ENCODE measurements at regions not wholly inside any gene's neighbourhood (a gene's known extent, or its start where the extent isn't known, plus 50 kb on each side); places are given as distances from the start of the nearest gene placed in this dataset.

GRCh38 chr18:46271488-46271887, 167.3 kb downstream of the HAUS1 start:
- Histone ChIP-seq H3K36me3 (ENCODE audit: insufficient read depth, low read length) (peaks cover 8% of the 10 kb centered on the region), H3K27me3 (ENCODE audit: control insufficient read depth in 1 of 2, insufficient read depth in 2 of 2, low read length in 2 of 2) (no peaks in the 10 kb centered on the region), H3K4me3 (ENCODE audit: low read length) (no peak overlapping the region), H3K27ac (ENCODE audit: low read depth in 1 of 2, low read length in 2 of 2) (no peak overlapping the region), H3K9me3 (ENCODE audit: control insufficient read depth in 1 of 2, insufficient read depth in 1 of 2, low read length in 2 of 2) (no peaks in the 10 kb centered on the region), H3K4me1 (ENCODE audit: insufficient read depth, low read length) (no peaks in the 10 kb centered on the region)
- ChIA-PET CTCF (interaction anchor here (0.6 to 1.2 kb wide), 2 partner anchors 9 to 76 kb away, joined by 4 read pairs; no protein-coding TSS in a partner anchor), POLR2A (no interaction called here)
- no peak overlapping the region for H3K27ac Mint-ChIP-seq
- H3K9me3 Mint-ChIP-seq, result no peaks in the 10 kb centered on the region
- no peak for TF ChIP-seq CTCF (IDR thresholded peaks at IDR 0.05)
- ATAC-seq (ENCODE audit: poor library complexity), result no peak
- peaks cover 2% of the 10 kb centered on the region for H3K4me1 Mint-ChIP-seq (ENCODE audit: low read depth)
- intact Hi-C loops (cut with DNase I, micrococcal nuclease), result no loop called here
- no peak overlapping the region for H3K4me3 Mint-ChIP-seq
- DNase-seq, result no peak
- no peaks in the 10 kb centered on the region for H3K27me3 Mint-ChIP-seq
- H3K36me3 Mint-ChIP-seq (ENCODE audit: low read depth), result peaks cover 32% of the 10 kb centered on the region

- Histone ChIP-seq H3K9me3 (ENCODE audit: control insufficient read depth in 1 of 2, insufficient read depth in 1 of 2, low read length in 2 of 2) (no peaks in the 10 kb centered on the region), H3K27ac (ENCODE audit: low read depth in 1 of 2, low read length in 2 of 2) (no peak overlapping the region), H3K4me3 (ENCODE audit: low read length) (no peak overlapping the region), H3K27me3 (ENCODE audit: control insufficient read depth in 1 of 2, insufficient read depth in 2 of 2, low read length in 2 of 2) (no peaks in the 10 kb centered on the region), H3K36me3 (ENCODE audit: insufficient read depth, low read length) (no peaks in the 10 kb centered on the region), H3K4me1 (ENCODE audit: insufficient read depth, low read length) (no peaks in the 10 kb centered on the region)
- Mint-ChIP-seq H3K27ac (no peak overlapping the region), H3K9me3 (no peaks in the 10 kb centered on the region), H3K36me3 (ENCODE audit: low read depth) (peaks cover 9% of the 10 kb centered on the region), H3K4me1 (ENCODE audit: low read depth) (peaks cover 18% of the 10 kb centered on the region), H3K4me3 (no peak overlapping the region), H3K27me3 (no peaks in the 10 kb centered on the region)
- ChIA-PET CTCF (no interaction called here), POLR2A (no interaction called here)
- intact Hi-C loops (cut with DNase I, micrococcal nuclease), result no loop called here
- TF ChIP-seq CTCF (IDR thresholded peaks at IDR 0.05), result no peak
- ATAC-seq (ENCODE audit: poor library complexity) (no peak), DNase-seq (no peak)
Observed at GRCh38 chr18:46273861-46274260, 169.7 kb downstream of the HAUS1 start.

DNA sequence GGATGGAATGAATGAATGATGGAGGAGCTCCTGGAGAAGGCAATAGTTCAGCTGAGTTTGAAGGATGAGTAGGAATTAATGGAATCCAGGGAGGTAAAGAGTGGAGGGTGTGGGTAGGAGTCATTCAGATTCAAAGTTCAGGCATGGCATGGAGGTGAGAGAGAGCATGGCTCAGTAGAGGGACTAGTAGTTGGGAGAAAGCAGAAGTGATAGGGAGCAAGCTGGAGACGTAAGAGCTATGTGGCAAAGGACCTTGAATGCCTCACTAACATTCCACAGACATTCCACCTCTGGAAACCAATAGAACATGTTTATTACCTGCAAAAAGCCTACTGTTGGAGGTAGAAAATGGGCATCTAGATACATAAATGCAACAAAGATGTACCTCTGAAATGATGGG, 170.1 kb downstream of the HAUS1 start:
- CTCF ChIA-PET, result no interaction called here
- DNase-seq (no peak), ATAC-seq (ENCODE audit: poor library complexity) (no peak)
- no peaks in the 10 kb centered on the region for H3K27me3 ChIP-seq (ENCODE audit: control insufficient read depth in 1 of 2, insufficient read depth in 2 of 2, low read length in 2 of 2)
- peaks cover 18% of the 10 kb centered on the region for H3K4me1 Mint-ChIP-seq (ENCODE audit: low read depth)
- no peaks in the 10 kb centered on the region for H3K4me1 ChIP-seq (ENCODE audit: insufficient read depth, low read length)
- H3K4me3 Mint-ChIP-seq, result no peak overlapping the region
- TF ChIP-seq CTCF (IDR thresholded peaks at IDR 0.05), result no peak
- no peaks in the 10 kb centered on the region for H3K36me3 ChIP-seq (ENCODE audit: insufficient read depth, low read length)
- POLR2A ChIA-PET, result no interaction called here
- H3K27ac Mint-ChIP-seq, result no peak overlapping the region
- peaks cover 8% of the 10 kb centered on the region for H3K36me3 Mint-ChIP-seq (ENCODE audit: low read depth)
- no peak overlapping the region for H3K27ac ChIP-seq (ENCODE audit: low read depth in 1 of 2, low read length in 2 of 2)
- intact Hi-C loops (cut with DNase I, micrococcal nuclease), result no loop called here
- H3K27me3 Mint-ChIP-seq, result no peaks in the 10 kb centered on the region
- no peaks in the 10 kb centered on the region for H3K9me3 ChIP-seq (ENCODE audit: control insufficient read depth in 1 of 2, insufficient read depth in 1 of 2, low read length in 2 of 2)
- H3K4me3 ChIP-seq (ENCODE audit: low read length), result no peak overlapping the region
- H3K9me3 Mint-ChIP-seq, result no peaks in the 10 kb centered on the region

All from CD4-positive, alpha-beta T cell (primary cell).